Lower lobe of right lung (tissue), 2 donors: ENCODE measurements at regions not wholly inside any gene's neighbourhood (a gene's known extent, or its start where the extent isn't known, plus 50 kb on each side); places are given as distances from the start of the nearest gene placed in this dataset.
"Not testable (repeated sequence)": the region's sequence is repeated elsewhere in the genome, so short reads cannot be mapped to it uniquely, and the experiment has no call there.

ENCODE experiments used
- ATAC-seq, 2 donors: fragments of 200-7000 bp; cut with Tn5 transposase; one replicate each; pipeline ENCODE4 v1.9.1; 2020 to 2022; ENCODE audit warnings: mild to moderate bottlenecking in 2 of 2, moderate library complexity in 2 of 2
- DNase-seq: peaks from one replicate; pipeline ENCODE4 v3.0.0-alpha.2; 2020
- H3K27ac ChIP-seq: fragments of 200-600 bp; one replicate; pipeline ENCODE4 v1.8.0; 2022
- H3K27me3 ChIP-seq: fragments of 200-600 bp; one replicate; pipeline ENCODE4 v1.8.0; 2022; ENCODE audit warnings: low read depth
- H3K36me3 ChIP-seq: fragments of 200-600 bp; one replicate; pipeline ENCODE4 v1.8.0; 2022; ENCODE audit warnings: mild to moderate bottlenecking
- H3K4me1 ChIP-seq: fragments of 200-600 bp; one replicate; pipeline ENCODE4 v1.8.0; 2022
- H3K4me3 ChIP-seq: fragments of 200-600 bp; one replicate; pipeline ENCODE4 v1.8.0; 2022; ENCODE audit warnings: mild to moderate bottlenecking
- H3K9me3 ChIP-seq: fragments of 200-600 bp; one replicate; pipeline ENCODE4 v1.8.0; 2022
- intact Hi-C: fragments of 100-400 bp; cut with DNase I; formaldehyde crosslinking; loops from one replicate; pipeline ENCODE4 v1.11.0; 2022
- TF ChIP-seq, protein P1 (sequence below): fragments of 200-600 bp; IDR thresholded peaks from one replicate; pipeline ENCODE4 v1.8.0; 2022; ENCODE audit warnings: antibody characterized with exemption, mild to moderate bottlenecking
- donor health status: DM: no; HTN: yes; CAD: no; lungs with severe emphysema.

DNA sequence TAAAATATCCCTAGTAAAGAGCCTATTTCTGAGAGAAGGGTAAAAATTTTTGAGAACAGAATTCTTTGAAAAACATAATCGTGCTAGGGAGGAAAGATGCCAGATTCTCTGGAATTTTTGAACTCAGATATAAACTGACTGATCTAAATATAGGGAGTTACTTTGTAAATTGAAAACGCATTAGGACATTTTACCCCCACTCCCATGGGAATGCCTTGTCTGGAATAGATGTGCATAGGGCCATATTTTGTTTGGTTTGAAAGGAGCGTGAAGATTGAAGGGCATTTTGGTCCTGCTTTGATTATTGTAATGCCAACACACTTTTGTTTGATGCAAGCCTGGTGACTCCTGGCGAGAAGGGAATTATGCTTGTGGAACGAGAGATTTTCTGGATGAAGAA is 158.7 kb upstream of the DPP10 start:
- ATAC-seq: no peak
- H3K4me1 ChIP-seq: no peaks in the 10 kb centered on the region
- TF ChIP-seq, protein P1, sequence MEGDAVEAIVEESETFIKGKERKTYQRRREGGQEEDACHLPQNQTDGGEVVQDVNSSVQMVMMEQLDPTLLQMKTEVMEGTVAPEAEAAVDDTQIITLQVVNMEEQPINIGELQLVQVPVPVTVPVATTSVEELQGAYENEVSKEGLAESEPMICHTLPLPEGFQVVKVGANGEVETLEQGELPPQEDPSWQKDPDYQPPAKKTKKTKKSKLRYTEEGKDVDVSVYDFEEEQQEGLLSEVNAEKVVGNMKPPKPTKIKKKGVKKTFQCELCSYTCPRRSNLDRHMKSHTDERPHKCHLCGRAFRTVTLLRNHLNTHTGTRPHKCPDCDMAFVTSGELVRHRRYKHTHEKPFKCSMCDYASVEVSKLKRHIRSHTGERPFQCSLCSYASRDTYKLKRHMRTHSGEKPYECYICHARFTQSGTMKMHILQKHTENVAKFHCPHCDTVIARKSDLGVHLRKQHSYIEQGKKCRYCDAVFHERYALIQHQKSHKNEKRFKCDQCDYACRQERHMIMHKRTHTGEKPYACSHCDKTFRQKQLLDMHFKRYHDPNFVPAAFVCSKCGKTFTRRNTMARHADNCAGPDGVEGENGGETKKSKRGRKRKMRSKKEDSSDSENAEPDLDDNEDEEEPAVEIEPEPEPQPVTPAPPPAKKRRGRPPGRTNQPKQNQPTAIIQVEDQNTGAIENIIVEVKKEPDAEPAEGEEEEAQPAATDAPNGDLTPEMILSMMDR: no peak
- no peaks in the 10 kb centered on the region for H3K9me3 ChIP-seq
- intact Hi-C loops: no loop called here
- H3K36me3 ChIP-seq: no peaks in the 10 kb centered on the region
- no peak overlapping the region for H3K27ac ChIP-seq
- DNase-seq: no peak
- no peak overlapping the region for H3K4me3 ChIP-seq
- no peaks in the 10 kb centered on the region for H3K27me3 ChIP-seq

DNA sequence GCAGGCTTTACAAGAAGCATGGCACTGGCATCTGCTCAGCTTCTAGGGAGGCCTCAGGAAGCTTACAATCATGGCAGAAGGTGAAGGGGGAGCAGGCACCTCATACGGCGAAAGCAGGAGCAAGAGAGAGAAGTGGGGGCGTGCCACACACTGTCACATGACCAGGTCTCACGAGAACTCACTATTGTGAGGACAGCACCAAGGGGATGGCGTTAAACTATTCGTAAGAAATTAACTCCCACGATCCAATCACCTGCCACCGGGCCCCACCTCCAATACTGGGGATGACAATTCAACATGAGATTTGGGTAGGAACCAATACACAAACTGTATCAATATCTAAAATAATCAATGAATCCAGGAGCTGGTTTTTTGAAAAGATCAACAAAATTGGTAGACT is 156.0 kb upstream of the DPP10 start:
- Histone ChIP-seq H3K4me3 (no peak overlapping the region), H3K27ac (no peak overlapping the region), H3K4me1 (no peaks in the 10 kb centered on the region), H3K27me3 (no peaks in the 10 kb centered on the region), H3K9me3 (no peaks in the 10 kb centered on the region), H3K36me3 (no peaks in the 10 kb centered on the region)
- ATAC-seq: no peak
- TF ChIP-seq, protein P1: no peak
- no peak for DNase-seq
- intact Hi-C loops: no loop called here

DNA sequence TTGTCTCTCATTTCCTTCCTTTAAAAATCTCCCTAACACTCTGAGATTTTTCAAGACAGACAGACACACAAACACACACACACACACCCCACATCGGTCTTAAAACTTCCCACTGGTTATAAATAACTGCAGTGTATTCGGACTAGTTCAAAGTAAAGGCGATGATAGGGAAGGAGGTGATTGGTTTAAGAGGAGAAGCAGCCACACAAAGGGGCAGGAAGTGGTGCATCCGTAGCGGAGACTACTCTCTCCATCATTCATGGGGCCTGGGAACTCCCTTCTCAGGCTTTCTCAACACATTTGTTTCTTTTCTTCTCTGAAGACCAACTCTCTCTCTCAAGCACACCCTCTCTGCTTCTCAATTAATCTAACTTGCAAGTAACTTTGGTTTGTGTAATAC is 149.1 kb upstream of the DPP10 start:
- H3K9me3 ChIP-seq: no peaks in the 10 kb centered on the region
- DNase-seq (no peak), ATAC-seq (no peak)
- intact Hi-C loops: no loop called here
- H3K4me1 ChIP-seq: no peaks in the 10 kb centered on the region
- peaks cover 5% of the 10 kb centered on the region for H3K27me3 ChIP-seq
- H3K27ac ChIP-seq: no peak overlapping the region
- H3K4me3 ChIP-seq: no peak overlapping the region
- TF ChIP-seq, protein P1: no peak
- H3K36me3 ChIP-seq: no peaks in the 10 kb centered on the region

DNA sequence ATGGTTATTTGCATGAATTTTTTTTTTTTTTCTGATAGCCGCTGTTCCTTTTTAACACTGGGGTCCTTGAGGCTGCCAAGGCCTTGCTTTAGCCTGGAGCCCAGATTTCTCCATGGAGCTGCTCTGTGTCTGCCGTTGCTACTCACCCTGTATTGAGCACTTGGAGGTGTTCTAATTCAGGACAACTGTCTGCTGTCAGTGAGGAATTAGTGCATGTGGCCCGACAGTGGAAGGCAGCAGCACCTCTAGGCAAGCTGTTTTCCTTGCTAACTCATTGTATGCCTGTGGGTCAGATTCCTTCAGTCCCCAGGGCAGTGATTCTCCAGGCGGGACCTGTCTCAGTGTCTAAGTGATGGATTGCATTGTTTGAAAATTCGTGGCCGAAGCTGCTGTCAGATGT is 147.7 kb upstream of the DPP10 start:
- intact Hi-C loops: no loop called here
- H3K36me3 ChIP-seq: no peaks in the 10 kb centered on the region
- DNase-seq (no peak), ATAC-seq (no peak)
- H3K4me1 ChIP-seq: no peaks in the 10 kb centered on the region
- no peak overlapping the region for H3K27ac ChIP-seq
- no peaks in the 10 kb centered on the region for H3K9me3 ChIP-seq
- peaks cover 5% of the 10 kb centered on the region for H3K27me3 ChIP-seq
- no peak overlapping the region for H3K4me3 ChIP-seq
- TF ChIP-seq, protein P1: no peak

DNA sequence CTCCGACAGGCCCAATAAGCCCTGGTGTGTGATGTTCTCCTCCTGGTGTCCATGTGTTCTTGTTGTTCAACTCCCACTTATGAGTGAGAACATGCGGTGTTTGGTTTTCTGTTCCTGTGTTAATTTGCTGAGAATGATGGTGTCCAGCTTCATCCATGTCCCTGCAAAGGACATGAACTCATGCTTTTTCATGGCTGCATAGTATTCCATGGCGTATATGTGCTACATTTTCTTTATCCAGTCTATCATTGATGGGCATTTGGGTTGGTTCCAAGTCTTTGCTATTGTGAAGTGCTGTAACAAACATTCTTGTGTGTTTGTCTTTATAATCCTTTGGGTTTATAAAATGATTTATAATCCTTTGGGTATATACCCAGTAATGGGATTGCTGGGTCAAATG is 142.1 kb upstream of the DPP10 start:
- H3K36me3 ChIP-seq, ATAC-seq, intact Hi-C loops, H3K4me1 ChIP-seq, H3K9me3 ChIP-seq, H3K4me3 ChIP-seq, H3K27ac ChIP-seq, DNase-seq, H3K27me3 ChIP-seq: not testable (repeated sequence)

DNA sequence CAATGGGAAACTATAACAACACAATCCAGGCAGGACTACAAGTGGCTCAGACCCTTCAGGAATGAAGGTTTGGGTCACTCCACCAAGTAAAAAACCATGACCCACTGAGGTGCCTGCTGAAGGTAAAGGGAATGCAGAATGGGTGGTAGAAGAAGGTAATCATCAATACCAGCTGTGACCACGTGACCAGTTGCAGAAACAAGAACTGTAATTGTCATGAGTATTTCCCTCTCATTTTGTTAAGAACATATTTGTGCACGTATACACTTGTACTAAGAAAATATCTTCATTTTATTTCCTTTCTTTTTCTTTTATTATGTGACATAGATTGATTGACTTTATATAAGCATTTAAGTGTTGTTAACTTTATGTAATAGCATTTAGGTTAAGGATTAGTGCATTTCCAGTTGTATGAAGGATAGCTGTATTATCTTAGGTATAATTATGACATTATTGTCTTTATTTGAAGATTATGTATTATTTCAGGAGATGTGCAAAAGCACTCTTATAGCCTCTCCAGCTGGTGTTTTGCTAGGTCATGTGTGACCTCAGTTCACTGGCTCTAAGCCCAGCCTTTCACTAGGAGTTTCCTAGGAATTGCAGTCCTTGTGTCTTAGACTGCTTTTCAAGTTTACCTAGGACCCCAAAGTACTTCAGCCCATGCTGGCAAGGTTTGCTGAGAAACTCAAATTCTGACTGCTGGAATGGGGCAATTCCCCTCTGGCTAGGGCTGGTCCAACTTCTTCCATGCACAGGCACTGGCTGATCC is 125.7 kb upstream of the DPP10 start:
- no peak for ATAC-seq
- no peaks in the 10 kb centered on the region for H3K36me3 ChIP-seq
- H3K27ac ChIP-seq: no peak overlapping the region
- H3K27me3 ChIP-seq: no peaks in the 10 kb centered on the region
- intact Hi-C loops: no loop called here
- no peak for DNase-seq
- H3K4me3 ChIP-seq: no peak overlapping the region
- TF ChIP-seq, protein P1: no peak
- no peaks in the 10 kb centered on the region for H3K9me3 ChIP-seq
- H3K4me1 ChIP-seq: no peaks in the 10 kb centered on the region
